DMS 273 (cell line): ENCODE measurements at regions not wholly inside any gene's neighbourhood (a gene's known extent, or its start where the extent isn't known, plus 50 kb on each side); places are given as distances from the start of the nearest gene placed in this dataset.
"Not testable (repeated sequence)": the region's sequence is repeated elsewhere in the genome, so short reads cannot be mapped to it uniquely, and the experiment has no call there.

Experiments
- DNase-seq: peaks from one replicate; lab custom pipeline; 2025; ENCODE audit not compliant: unreplicated experiment; lab: John Stamatoyannopoulos, UW

- DNase-seq, result no peak
These were observed 64.7 kb downstream of the KCNJ18 start for GRCh38 chr17:21756856-21757619.

- not testable (repeated sequence) for DNase-seq
These were observed 67.3 kb downstream of the KCNJ18 start for GRCh38 chr17:21759636-21760035.

- DNase-seq, result not testable (repeated sequence)
These were observed 71.5 kb downstream of the KCNJ18 start for GRCh38 chr17:21763738-21764340.

- DNase-seq, result not testable (repeated sequence)
These were observed 73.4 kb downstream of the KCNJ18 start for GRCh38 chr17:21765651-21766290.

GRCh38 chr17:21766565-21766964 lies 74.2 kb downstream of the KCNJ18 start:
- not testable (repeated sequence) for DNase-seq

- DNase-seq, result not testable (repeated sequence)
These were observed 75.1 kb downstream of the KCNJ18 start for GRCh38 chr17:21767162-21768156.

GRCh38 chr17:21768244-21768643 lies 75.9 kb downstream of the KCNJ18 start:
- DNase-seq, result not testable (repeated sequence)

- not testable (repeated sequence) for DNase-seq
These were observed 76.6 kb downstream of the KCNJ18 start for GRCh38 chr17:21768729-21769462.

- not testable (repeated sequence) for DNase-seq
These were observed 77.5 kb downstream of the KCNJ18 start for GRCh38 chr17:21769781-21770180.

GRCh38 chr17:21770466-21771446 lies 78.4 kb downstream of the KCNJ18 start:
- DNase-seq, result peak; percentile 7

GRCh38 chr17:21772321-21772720 lies 80.0 kb downstream of the KCNJ18 start:
- DNase-seq, result no peak

GRCh38 chr17:21772991-21773713 lies 80.8 kb downstream of the KCNJ18 start:
- not testable (repeated sequence) for DNase-seq

- no peak for DNase-seq
These were observed 81.9 kb downstream of the KCNJ18 start for GRCh38 chr17:21774263-21774662.

- not testable (repeated sequence) for DNase-seq
These were observed 83.2 kb downstream of the KCNJ18 start for GRCh38 chr17:21775566-21775965.

- not testable (repeated sequence) for DNase-seq
These were observed 84.6 kb downstream of the KCNJ18 start for GRCh38 chr17:21776921-21777320.

GRCh38 chr17:21778866-21779265 lies 86.5 kb downstream of the KCNJ18 start:
- DNase-seq, result not testable (repeated sequence)

- not testable (repeated sequence) for DNase-seq
These were observed 88.1 kb downstream of the KCNJ18 start for GRCh38 chr17:21780293-21780888.
